Activated CD4-positive, alpha-beta T cell treated with anti-CD3 and anti-CD28 coated beads, Interleukin-2, amount 50 U/mL, for 48 hours (primary cell): ENCODE measurements at regions not wholly inside any gene's neighbourhood (a gene's known extent, or its start where the extent isn't known, plus 50 kb on each side); places are given as distances from the start of the nearest gene placed in this dataset.
"Not testable (repeated sequence)": the region's sequence is repeated elsewhere in the genome, so short reads cannot be mapped to it uniquely, and the experiment has no call there.

Experiments
- DNase-seq, 2 experiments: peaks; one replicate each; pipeline ENCODE4 v3.0.0-alpha.2; 2020

DNA sequence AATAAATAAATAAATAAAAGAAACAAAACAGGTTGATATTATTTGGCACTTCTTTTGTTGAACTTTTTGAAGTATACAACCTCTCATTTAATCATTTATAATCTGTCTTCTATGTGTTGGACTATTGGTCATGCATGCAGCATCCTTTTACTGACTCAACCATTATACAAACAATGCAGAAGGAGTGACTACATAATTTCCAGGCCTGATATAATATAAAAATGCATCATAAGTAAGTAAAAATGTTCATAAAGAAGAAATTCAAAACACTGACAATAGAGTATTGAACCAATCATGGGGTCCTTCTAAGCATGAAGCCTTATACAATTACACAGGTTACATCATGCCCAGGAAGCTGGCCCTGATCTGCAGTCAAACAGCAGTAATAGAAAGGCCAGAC, 141.5 kb upstream of the FN1 start:
- no peak for DNase-seq

GRCh38 chr2:215576572-215576971, 140.7 kb upstream of the FN1 start:
- DNase-seq: no peak

DNA sequence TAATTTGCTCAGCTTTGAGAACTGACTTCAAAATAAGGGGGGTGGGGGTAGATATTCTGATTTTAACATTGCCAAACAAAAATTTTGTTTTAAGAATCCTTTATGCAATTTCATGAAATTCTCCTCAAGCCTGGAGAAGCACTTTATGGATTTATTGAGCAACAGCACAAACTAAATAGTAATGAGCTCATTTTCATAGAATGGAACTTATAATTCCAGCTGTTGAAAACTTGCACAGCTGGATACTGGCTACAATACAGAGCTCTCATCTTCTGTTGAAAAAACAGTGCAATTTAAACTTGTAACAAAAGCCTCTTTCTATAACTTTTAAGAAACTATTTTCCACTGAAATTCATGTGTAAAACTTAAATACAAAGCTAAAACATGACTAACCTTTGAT, 137.6 kb upstream of the FN1 start:
- no peak for DNase-seq

- DNase-seq: no peak
Observed at GRCh38 chr2:215572341-215572848, 136.5 kb upstream of the FN1 start.

GRCh38 chr2:215571689-215572088, 135.8 kb upstream of the FN1 start:
- DNase-seq: no peak

DNA sequence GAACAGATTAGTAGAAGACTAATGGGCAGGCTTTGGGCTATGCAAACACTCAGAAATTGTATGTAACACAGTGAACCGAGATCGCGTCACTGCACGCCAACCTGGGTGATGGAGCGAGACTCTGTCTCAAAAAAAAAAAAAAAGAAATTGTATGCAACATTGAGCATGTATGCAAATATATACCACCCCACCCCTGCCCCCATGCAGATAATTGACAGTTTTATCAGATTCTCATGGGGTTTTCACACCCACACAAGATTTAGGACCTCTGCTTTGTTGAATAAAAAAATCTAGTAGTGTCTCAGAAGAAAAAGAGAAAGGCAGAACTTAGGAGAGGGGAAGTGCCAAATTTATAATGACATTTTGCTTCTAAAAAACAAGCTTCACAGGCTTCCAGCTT, 131.6 kb upstream of the FN1 start:
- no peak for DNase-seq

- no peak for DNase-seq
Observed at GRCh38 chr2:215565897-215566296, 130.0 kb upstream of the FN1 start.

- DNase-seq: no peak
Observed at GRCh38 chr2:215557701-215558100, 121.8 kb upstream of the FN1 start.

DNA sequence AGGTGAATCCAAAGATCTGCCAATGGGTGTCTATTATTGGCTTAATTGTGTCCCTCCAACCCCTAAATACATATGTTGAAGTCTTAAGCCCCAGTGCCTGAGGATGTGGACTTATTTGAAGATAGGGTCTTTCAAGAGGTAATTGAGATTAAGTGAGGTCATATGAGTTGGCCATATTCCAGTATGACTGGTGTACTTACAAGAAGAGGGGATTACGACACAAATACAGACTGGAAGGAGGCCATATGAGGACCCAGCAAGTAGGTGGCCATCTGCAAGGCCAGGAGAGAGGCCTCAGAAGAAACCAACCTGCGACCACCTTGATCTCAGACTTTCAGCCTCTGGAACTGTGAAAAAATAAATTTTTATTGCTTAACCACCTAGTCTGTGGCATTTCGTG, 121.1 kb upstream of the FN1 start:
- no peak for DNase-seq

- DNase-seq: no peak
Observed at GRCh38 chr2:215554689-215555498, 119.0 kb upstream of the FN1 start.

DNA sequence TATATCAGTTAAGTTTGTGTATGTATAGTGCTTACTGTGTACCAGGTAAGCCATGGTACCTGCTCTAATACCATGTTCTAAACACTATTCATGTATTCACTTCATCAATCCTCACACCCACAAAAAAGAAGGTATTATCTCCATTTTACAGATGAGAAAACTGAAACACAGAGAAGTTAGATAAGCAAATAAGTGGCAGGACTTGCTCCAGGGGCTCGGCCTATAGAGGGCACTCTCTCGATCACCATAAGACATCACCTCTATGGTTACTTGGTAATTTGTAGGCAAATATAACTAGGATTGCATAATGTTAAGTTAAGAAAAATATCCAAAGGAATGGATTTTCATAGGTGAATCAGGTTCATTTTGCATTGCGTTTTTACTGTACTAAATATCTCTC, 118.1 kb upstream of the FN1 start:
- DNase-seq: no peak

- DNase-seq: no peak
Observed at GRCh38 chr2:215552144-215552580, 116.3 kb upstream of the FN1 start.

- DNase-seq: no peak
Observed at GRCh38 chr2:215550331-215550730, 114.5 kb upstream of the FN1 start.

- no peak for DNase-seq
Observed at GRCh38 chr2:215548714-215549113, 112.8 kb upstream of the FN1 start.

DNA sequence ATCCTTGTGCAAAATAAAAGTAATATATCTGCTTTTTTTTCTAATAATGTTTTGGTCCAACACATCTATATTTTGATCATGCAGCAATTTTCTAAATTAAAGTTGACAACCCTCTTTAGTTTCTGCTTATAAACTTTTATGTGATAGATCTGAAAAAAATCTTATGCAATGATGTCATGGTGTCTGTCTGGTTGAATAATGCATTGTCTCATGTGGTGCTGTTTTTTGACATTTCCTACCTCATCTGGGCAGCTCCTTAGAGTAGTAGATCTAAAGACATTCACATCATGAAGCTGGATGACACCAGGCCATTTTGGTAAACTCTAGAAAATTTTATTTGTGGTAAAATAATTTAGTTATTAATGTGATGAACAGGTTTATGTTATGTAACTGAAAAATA, 106.8 kb upstream of the FN1 start:
- DNase-seq: no peak

DNA sequence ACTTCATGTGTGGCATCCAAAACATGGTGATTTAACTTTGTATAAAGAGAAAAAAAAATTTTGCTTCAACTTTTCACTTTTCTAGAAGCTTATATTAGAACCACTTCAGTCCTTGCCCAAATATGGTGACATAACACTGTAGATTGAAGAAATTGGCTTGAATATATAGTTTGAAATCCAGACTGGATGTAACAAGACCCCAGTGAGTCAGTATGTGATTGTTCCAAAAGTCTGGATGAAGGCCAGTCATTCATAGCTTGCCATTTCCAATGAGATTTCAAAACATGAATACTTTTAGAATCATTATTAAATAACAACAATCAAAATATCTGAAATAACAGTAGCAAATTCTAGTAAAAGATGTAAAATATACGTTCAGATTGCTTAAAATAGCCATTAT, 104.8 kb upstream of the FN1 start:
- DNase-seq: no peak

- no peak for DNase-seq
Observed at GRCh38 chr2:215537611-215538010, 101.7 kb upstream of the FN1 start.

GRCh38 chr2:215536510-215536909, 100.6 kb upstream of the FN1 start:
- no peak for DNase-seq

DNA sequence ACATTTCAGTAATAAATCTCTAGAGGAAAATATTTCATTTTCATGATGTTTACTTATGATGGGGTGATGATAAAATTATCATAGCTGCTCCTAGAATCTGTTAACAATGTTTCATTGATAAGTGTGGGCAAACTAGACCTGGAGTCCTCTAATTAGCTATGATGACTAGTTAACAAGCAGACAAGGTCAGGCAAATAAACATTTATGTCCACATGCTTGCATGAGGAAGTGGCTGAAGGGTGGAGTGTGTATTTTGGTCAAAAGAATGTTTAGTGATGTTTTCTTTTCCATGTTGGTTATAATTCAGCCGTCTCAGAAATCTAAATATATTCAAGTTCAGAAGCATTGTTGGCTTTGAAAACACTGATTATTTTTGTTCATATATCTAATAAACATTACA, 99.9 kb upstream of the FN1 start:
- DNase-seq: no peak

- no peak for DNase-seq
Observed at GRCh38 chr2:215535125-215535668, 99.3 kb upstream of the FN1 start.

DNA sequence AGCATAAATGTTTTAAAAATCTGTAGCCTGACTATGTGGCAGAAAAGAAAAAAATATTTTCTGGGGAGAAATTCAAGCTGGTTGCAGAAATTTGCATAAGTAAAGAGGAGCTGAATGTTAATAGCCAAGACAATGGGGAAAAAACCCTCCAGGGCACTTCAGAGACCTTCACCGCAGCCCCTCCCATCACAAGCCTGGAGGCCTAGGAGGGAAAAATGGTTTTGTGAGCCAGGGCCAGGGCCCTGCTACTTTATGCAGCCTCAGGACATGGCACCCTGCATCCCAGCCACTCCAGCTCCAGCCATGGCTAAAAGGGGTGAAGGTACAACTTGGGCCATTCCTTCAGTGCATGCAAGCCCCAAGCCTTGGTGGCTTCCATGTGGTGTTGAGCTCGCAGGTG, 97.8 kb upstream of the FN1 start:
- DNase-seq: not testable (repeated sequence)

DNA sequence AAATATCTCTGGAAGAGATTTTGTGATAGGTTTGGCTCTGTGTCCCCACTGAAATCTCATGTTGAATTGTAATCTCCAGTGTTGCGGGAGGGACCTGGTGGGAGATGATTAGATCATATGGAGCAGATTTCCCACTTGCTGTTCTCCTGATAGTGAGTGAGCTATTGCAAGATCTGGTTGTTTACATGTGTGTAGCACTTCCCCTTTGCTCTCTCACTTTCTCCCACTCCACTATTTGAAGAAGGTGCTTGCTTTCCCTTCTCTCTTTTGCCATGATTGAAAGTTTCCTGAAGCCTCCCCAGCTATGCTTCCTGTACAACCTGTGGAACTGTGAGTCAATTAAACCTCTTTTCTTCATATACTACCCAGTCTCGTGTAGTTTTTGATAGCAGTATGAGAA, 97.0 kb upstream of the FN1 start:
- no peak for DNase-seq

- no peak for DNase-seq
Observed at GRCh38 chr2:215531284-215531683, 95.4 kb upstream of the FN1 start.

DNA sequence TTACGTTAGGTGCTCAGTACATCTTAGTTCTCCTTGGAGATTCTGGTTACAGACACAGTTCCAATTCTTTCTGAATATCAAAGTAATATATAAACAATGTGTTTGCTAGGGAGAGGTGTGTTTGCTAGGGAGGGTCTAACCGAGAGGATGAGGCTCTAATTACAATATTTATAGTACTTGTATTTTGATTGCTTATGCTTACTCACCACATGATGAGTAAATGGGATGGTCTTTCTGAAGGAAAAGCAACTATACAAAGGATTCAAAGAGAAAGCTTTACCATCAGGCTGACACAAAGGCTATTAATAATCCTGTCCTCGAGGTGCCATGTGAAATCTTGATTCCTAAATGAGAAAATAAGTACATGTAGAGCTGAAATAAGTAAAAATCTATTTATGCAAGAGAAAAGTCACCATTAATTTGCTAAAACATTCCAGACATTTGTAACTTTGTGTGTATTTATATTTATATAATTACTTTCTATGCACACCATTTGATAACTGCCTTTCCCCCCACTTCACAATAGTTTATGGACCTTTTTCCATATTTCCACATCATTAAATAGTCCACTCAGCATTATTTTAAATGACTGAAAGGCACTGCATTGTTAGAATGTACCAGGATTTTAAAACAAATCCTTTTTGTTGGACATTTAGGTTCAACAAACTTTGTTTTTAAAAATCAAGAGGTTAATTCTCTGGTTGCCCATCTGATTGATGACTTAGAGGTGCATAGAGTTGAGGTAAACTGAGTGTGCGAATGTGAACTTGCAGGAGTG, 94.5 kb upstream of the FN1 start:
- DNase-seq: no peak
